ENCODE measurements at regions not wholly inside any gene's neighbourhood (a gene's known extent, or its start where the extent isn't known, plus 50 kb on each side); places are given as distances from the start of the nearest gene placed in this dataset.

- H2AFZ ChIP-seq (ENCODE audit: insufficient read depth, low read depth, low read length, poor library complexity, severe bottlenecking), result no peak overlapping the region
- no peaks in the 10 kb centered on the region for H3K4me1 ChIP-seq (ENCODE audit: control insufficient read depth in 2 of 2, insufficient read depth in 2 of 2, low read length in 2 of 2)
- no peak overlapping the region for H3K9ac ChIP-seq (ENCODE audit: low read length)
- WGBS (ENCODE audit: insufficient coverage), result 100% methylated on average over 5 of the region's 7 CpGs
- ATAC-seq (ENCODE audit: low read depth) (no peak), DNase-seq (no peak)
- H3K4me3 Mint-ChIP-seq, result no peak overlapping the region
- no peak overlapping the region for H3K27ac Mint-ChIP-seq
- H3K79me2 ChIP-seq (ENCODE audit: control insufficient read depth, insufficient read depth, low read length), result no peaks in the 10 kb centered on the region
- H3K27me3 Mint-ChIP-seq, result no peaks in the 10 kb centered on the region
- no peak overlapping the region for H3K4me3 ChIP-seq (ENCODE audit: control extremely low read depth in 1 of 5, extremely low read depth in 1 of 5, insufficient read depth in 1 of 5, low read depth in 2 of 5, low read length in 4 of 5)
- no peaks in the 10 kb centered on the region for H4K20me1 ChIP-seq (ENCODE audit: control insufficient read depth, insufficient read depth, low read length, poor library complexity, severe bottlenecking)
- peaks cover 0 to 2% (median 0%) of the 10 kb centered on the region in 3 donors for H3K9me3 ChIP-seq (ENCODE audit: control extremely low read depth in 1 of 3, control insufficient read depth in 2 of 3, insufficient read depth in 1 of 3, low read length in 2 of 3)
- peaks cover 2% of the 10 kb centered on the region for H3K9me3 Mint-ChIP-seq (ENCODE audit: insufficient read depth)
- H3K27ac ChIP-seq (ENCODE audit: low read length in 2 of 2), result no peak overlapping the region
- ChIA-PET POLR2A (no interaction called here), CTCF (no interaction called here)
- H3K4me1 Mint-ChIP-seq, result no peaks in the 10 kb centered on the region
- no peaks in the 10 kb centered on the region for H3K27me3 ChIP-seq (replicated peaks in 1 of 4; ENCODE audit: control extremely low read depth in 1 of 4, control insufficient read depth in 3 of 4, insufficient read depth in 4 of 4, low read length in 3 of 4)
- H3K36me3 ChIP-seq (replicated peaks in 1 of 2; ENCODE audit: control extremely low read depth in 1 of 2, control insufficient read depth in 1 of 2, extremely low read depth in 1 of 2, insufficient read depth in 2 of 2, low read length in 1 of 2), result no peaks in the 10 kb centered on the region
- no peak overlapping the region for H3K4me2 ChIP-seq (replicated peaks; ENCODE audit: low read depth, low read length, poor library complexity, severe bottlenecking)
- intact Hi-C loops (cut with micrococcal nuclease), result no loop called here
- TF ChIP-seq EZH2 (IDR thresholded peaks at IDR 0.05; ENCODE audit: borderline replicate concordance, insufficient read depth, low read depth, low read length, poor library complexity, severe bottlenecking) (no peak), CTCF (IDR thresholded peaks at IDR 0.05) (no peak)
Observed at GRCh38 chr1:58346036-58346355, 200.5 kb downstream of the OMA1 start.

- H3K27ac ChIP-seq (ENCODE audit: low read length in 2 of 2), result no peak overlapping the region
- DNase-seq, result no peak
- intact Hi-C loops (cut with micrococcal nuclease), result no loop called here
- H3K4me1 Mint-ChIP-seq, result no peaks in the 10 kb centered on the region
- ATAC-seq (ENCODE audit: low read depth), result no peak
- POLR2A ChIA-PET, result no interaction called here
- H3K27ac Mint-ChIP-seq, result no peak overlapping the region
- WGBS (ENCODE audit: insufficient coverage), result 69% methylated on average over 5 of the region's 5 CpGs
- no peak overlapping the region for H3K9ac ChIP-seq (ENCODE audit: low read length)
- H3K4me3 Mint-ChIP-seq, result no peak overlapping the region
- no peaks in the 10 kb centered on the region for H3K36me3 ChIP-seq (replicated peaks in 1 of 2; ENCODE audit: control extremely low read depth in 1 of 2, control insufficient read depth in 1 of 2, extremely low read depth in 1 of 2, insufficient read depth in 2 of 2, low read length in 1 of 2)
- H3K4me1 ChIP-seq (ENCODE audit: control insufficient read depth in 2 of 2, insufficient read depth in 2 of 2, low read length in 2 of 2), result no peaks in the 10 kb centered on the region
- peaks cover 2% of the 10 kb centered on the region for H3K9me3 Mint-ChIP-seq (ENCODE audit: insufficient read depth)
- TF ChIP-seq EZH2 (IDR thresholded peaks at IDR 0.05; ENCODE audit: borderline replicate concordance, insufficient read depth, low read depth, low read length, poor library complexity, severe bottlenecking) (no peak), CTCF (IDR thresholded peaks at IDR 0.05) (no peak)
- no peak overlapping the region for H3K4me3 ChIP-seq (ENCODE audit: control extremely low read depth in 1 of 5, extremely low read depth in 1 of 5, insufficient read depth in 1 of 5, low read depth in 2 of 5, low read length in 4 of 5)
- no peak overlapping the region for H2AFZ ChIP-seq (ENCODE audit: insufficient read depth, low read depth, low read length, poor library complexity, severe bottlenecking)
- H4K20me1 ChIP-seq (ENCODE audit: control insufficient read depth, insufficient read depth, low read length, poor library complexity, severe bottlenecking), result no peaks in the 10 kb centered on the region
- H3K9me3 ChIP-seq (ENCODE audit: control extremely low read depth in 1 of 3, control insufficient read depth in 2 of 3, insufficient read depth in 1 of 3, low read length in 2 of 3), result peaks cover 0 to 2% (median 0%) of the 10 kb centered on the region in 3 donors
- no peaks in the 10 kb centered on the region for H3K27me3 ChIP-seq (replicated peaks in 1 of 4; ENCODE audit: control extremely low read depth in 1 of 4, control insufficient read depth in 3 of 4, insufficient read depth in 4 of 4, low read length in 3 of 4)
- H3K4me2 ChIP-seq (replicated peaks; ENCODE audit: low read depth, low read length, poor library complexity, severe bottlenecking), result no peak overlapping the region
- no peaks in the 10 kb centered on the region for H3K27me3 Mint-ChIP-seq
- CTCF ChIA-PET, result no interaction called here
- H3K79me2 ChIP-seq (ENCODE audit: control insufficient read depth, insufficient read depth, low read length), result no peaks in the 10 kb centered on the region
Observed at GRCh38 chr1:58345215-58346035, 201.1 kb downstream of the OMA1 start.
